Cerebellar nuclear complex (tissue), 1 donor: ENCODE measurements at regions not wholly inside any gene's neighbourhood (a gene's known extent, or its start where the extent isn't known, plus 50 kb on each side); places are given as distances from the start of the nearest gene placed in this dataset.
"Not testable (repeated sequence)": the region's sequence is repeated elsewhere in the genome, so short reads cannot be mapped to it uniquely, and the experiment has no call there.

Source experiments
- DNase-seq, 2 experiments: peaks; one replicate each; lab custom pipeline; 2025; lab: John Stamatoyannopoulos, UW

- DNase-seq = no peak
These were observed 122.7 kb downstream of the FAM53A start for GRCh38 chr4:1561286-1561990.

- no peak for DNase-seq
These were observed 124.0 kb downstream of the FAM53A start for GRCh38 chr4:1559896-1560650.

- DNase-seq = no peak
These were observed 125.9 kb downstream of the FAM53A start for GRCh38 chr4:1558205-1558604.

GRCh38 chr4:1557221-1557597 lies 126.9 kb downstream of the FAM53A start:
- no peak for DNase-seq

- no peak for DNase-seq
These were observed 127.4 kb downstream of the FAM53A start for GRCh38 chr4:1556541-1557220.

GRCh38 chr4:1554876-1555265 lies 129.2 kb downstream of the FAM53A start:
- peak in 1 of 2 experiments; percentile 67 for DNase-seq

GRCh38 chr4:1554246-1554875 lies 129.8 kb downstream of the FAM53A start:
- no peak for DNase-seq

GRCh38 chr4:1553365-1553764 lies 130.7 kb downstream of the FAM53A start:
- no peak for DNase-seq

GRCh38 chr4:1552451-1552850 lies 131.7 kb downstream of the FAM53A start:
- DNase-seq = no peak

GRCh38 chr4:1551211-1551610 lies 132.9 kb downstream of the FAM53A start:
- DNase-seq = no peak

GRCh38 chr4:1550122-1551070 lies 133.7 kb downstream of the FAM53A start:
- no peak for DNase-seq

GRCh38 chr4:1549638-1550035 lies 134.5 kb downstream of the FAM53A start:
- DNase-seq = no peak

GRCh38 chr4:1548827-1549637 lies 135.1 kb downstream of the FAM53A start:
- not testable (repeated sequence) for DNase-seq

GRCh38 chr4:1547856-1548826 lies 136.0 kb downstream of the FAM53A start:
- no peak for DNase-seq

- no peak for DNase-seq
These were observed 136.8 kb downstream of the FAM53A start for GRCh38 chr4:1547131-1547855.

GRCh38 chr4:1544861-1545281 lies 138.6 kb upstream of the NKX1-1 start:
- no peak for DNase-seq

- not testable (repeated sequence) for DNase-seq
These were observed 138.2 kb upstream of the NKX1-1 start for GRCh38 chr4:1544435-1544834.

- no peak for DNase-seq
These were observed 137.7 kb upstream of the NKX1-1 start for GRCh38 chr4:1543976-1544375.

- DNase-seq = no peak
These were observed 137.3 kb upstream of the NKX1-1 start for GRCh38 chr4:1543561-1543960.
